H9 (cell line): ENCODE measurements at regions not wholly inside any gene's neighbourhood (a gene's known extent, or its start where the extent isn't known, plus 50 kb on each side); places are given as distances from the start of the nearest gene placed in this dataset.

Source experiments
- DNase-seq: peaks from one replicate; pipeline ENCODE4 v3.0.0-alpha.2; 2017
- H2AFZ ChIP-seq: one replicate; pipeline ENCODE4 v1.6.1; 2013; ENCODE audit warnings: mild to moderate bottlenecking, low read length, control low read depth, moderate library complexity
- H2AK5ac ChIP-seq: 2 replicates; pipeline ENCODE4 v1.6.1; 2013; ENCODE audit warnings: low read length, control low read depth, mixed read lengths; ENCODE audit not compliant: insufficient read length
- H2BK120ac ChIP-seq: one replicate; pipeline ENCODE4 v1.6.1; 2013; ENCODE audit warnings: low read depth, mild to moderate bottlenecking, low read length, control low read depth, inconsistent platforms; ENCODE audit not compliant: poor library complexity, severe bottlenecking
- H2BK12ac ChIP-seq: 2 replicates; pipeline ENCODE4 v1.6.1; 2013; ENCODE audit warnings: low read length, control low read depth, mixed read lengths, low read depth; ENCODE audit not compliant: insufficient read length
- H2BK15ac ChIP-seq: 2 replicates; pipeline ENCODE4 v1.6.1; 2013; ENCODE audit warnings: low read depth, low read length, control low read depth
- H2BK20ac ChIP-seq: one replicate; pipeline ENCODE4 v1.6.1; 2013; ENCODE audit warnings: low read depth, mild to moderate bottlenecking, low read length, control low read depth, inconsistent platforms; ENCODE audit not compliant: poor library complexity, severe bottlenecking
- H2BK5ac ChIP-seq: 2 replicates; pipeline ENCODE4 v1.6.1; 2013; ENCODE audit warnings: low read length, control low read depth, mixed read lengths; ENCODE audit not compliant: insufficient read length
- H3K14ac ChIP-seq: 2 replicates; pipeline ENCODE4 v1.6.1; 2013; ENCODE audit warnings: low read length, control low read depth; ENCODE audit not compliant: insufficient read depth
- H3K18ac ChIP-seq: 2 replicates; pipeline ENCODE4 v1.6.1; 2013; ENCODE audit warnings: low read depth, mild to moderate bottlenecking, mixed read lengths, low read length, control low read depth; ENCODE audit not compliant: insufficient read length
- H3K23ac ChIP-seq: 2 replicates; pipeline ENCODE4 v1.6.1; 2013; ENCODE audit warnings: low read length, control low read depth, mixed read lengths, low read depth; ENCODE audit not compliant: insufficient read length
- H3K23me2 ChIP-seq: 2 replicates; pipeline ENCODE4 v1.6.1; 2013; ENCODE audit warnings: low read depth, mild to moderate bottlenecking, mixed read lengths, low read length, control low read depth; ENCODE audit not compliant: insufficient read length, poor library complexity, severe bottlenecking
- H3K27ac ChIP-seq: 2 replicates; pipeline ENCODE4 v1.5.1; 2013; ENCODE audit warnings: low read length, control low read depth, mixed read lengths, low read depth; ENCODE audit not compliant: insufficient read length
- H3K27me3 ChIP-seq: 2 replicates; pipeline ENCODE4 v1.6.1; 2013; ENCODE audit warnings: low read length, control low read depth, inconsistent platforms; ENCODE audit not compliant: insufficient read depth
- H3K4ac ChIP-seq: 2 replicates; pipeline ENCODE4 v1.6.1; 2013; ENCODE audit warnings: low read depth, mild to moderate bottlenecking, control low read depth, inconsistent platforms, low read length, moderate library complexity
- H3K4me1 ChIP-seq: 2 replicates; pipeline ENCODE4 v1.6.1; 2013; ENCODE audit warnings: low read length, control low read depth, inconsistent platforms; ENCODE audit not compliant: insufficient read depth
- H3K4me2 ChIP-seq: 2 replicates; pipeline ENCODE4 v1.6.1; 2013; ENCODE audit warnings: low read length, control low read depth, mixed read lengths; ENCODE audit not compliant: insufficient read length, insufficient read depth
- H3K56ac ChIP-seq: 2 replicates; pipeline ENCODE4 v1.6.1; 2013; ENCODE audit warnings: low read depth, mild to moderate bottlenecking, mixed read lengths, low read length, control low read depth; ENCODE audit not compliant: insufficient read length
- H3K79me1 ChIP-seq: 2 replicates; pipeline ENCODE4 v1.6.1; 2013; ENCODE audit warnings: low read depth, mild to moderate bottlenecking, moderate library complexity, low read length, control low read depth, inconsistent platforms; ENCODE audit not compliant: insufficient read depth, poor library complexity, severe bottlenecking
- H3K79me2 ChIP-seq: 2 replicates; pipeline ENCODE4 v1.6.1; 2013; ENCODE audit warnings: low read length, control low read depth, inconsistent platforms; ENCODE audit not compliant: insufficient read depth
- H3K9ac ChIP-seq: 2 replicates; pipeline ENCODE4 v1.6.1; 2013; ENCODE audit warnings: low read length, control low read depth, mixed read lengths; ENCODE audit not compliant: insufficient read length; ENCODE audit errors: extremely low read depth
- H3K9me3 ChIP-seq: one replicate; pipeline ENCODE4 v1.6.1; 2013; ENCODE audit warnings: low read depth, low read length, inconsistent platforms; ENCODE audit not compliant: control insufficient read depth
- H3T11ph ChIP-seq: one replicate; pipeline ENCODE4 v1.6.1; 2013; ENCODE audit warnings: mild to moderate bottlenecking, low read length, control low read depth, inconsistent platforms
- H4K20me1 ChIP-seq: one replicate; pipeline ENCODE4 v1.6.1; 2013; ENCODE audit not compliant: control insufficient read depth, insufficient read length, insufficient read depth
- H4K5ac ChIP-seq: 2 replicates; pipeline ENCODE4 v1.6.1; 2013; ENCODE audit warnings: low read depth, mild to moderate bottlenecking, mixed read lengths, low read length, control low read depth; ENCODE audit not compliant: insufficient read length
- H4K8ac ChIP-seq: replicated peaks from 2 replicates; pipeline ENCODE4 v1.6.1; 2013; ENCODE audit warnings: low read length, control low read depth, mixed read lengths, low read depth; ENCODE audit not compliant: insufficient read length
- H4K91ac ChIP-seq: 2 replicates; pipeline ENCODE4 v1.6.1; 2013; ENCODE audit warnings: low read depth, mild to moderate bottlenecking, moderate library complexity, mixed read lengths, low read length, control low read depth; ENCODE audit not compliant: insufficient read length
- H3K27ac Mint-ChIP-seq, 3 experiments: 2 replicates in 2 of 3; 3 replicates in 1 of 3; pipeline ENCODE4 v1.8.0; 2020 to 2021; ENCODE audit warnings: mixed read lengths in 3 of 3, mild to moderate bottlenecking in 1 of 3, moderate library complexity in 1 of 3
- H3K27me3 Mint-ChIP-seq: 2 replicates; pipeline ENCODE4 v1.8.0; 2021; ENCODE audit warnings: low read depth, mild to moderate bottlenecking, moderate library complexity, mixed read lengths
- H3K36me3 Mint-ChIP-seq, 3 experiments: 2 replicates in 2 of 3; 3 replicates in 1 of 3; pipeline ENCODE4 v1.8.0; 2020 to 2021; ENCODE audit warnings: low read depth in 3 of 3, mixed read lengths in 3 of 3; ENCODE audit not compliant: insufficient read depth in 1 of 3
- H3K4me1 Mint-ChIP-seq, 2 experiments: 2 replicates each; pipeline ENCODE4 v1.8.0; 2020; ENCODE audit warnings: mixed read lengths in 2 of 2
- H3K4me3 Mint-ChIP-seq, 2 experiments: 2 replicates in 1 of 2; 3 replicates in 1 of 2; pipeline ENCODE4 v1.8.0; 2020 to 2021; ENCODE audit warnings: mild to moderate bottlenecking in 2 of 2, mixed read lengths in 2 of 2, moderate library complexity in 1 of 2
- H3K9me3 Mint-ChIP-seq, 2 experiments: 2 replicates in 1 of 2; 3 replicates in 1 of 2; pipeline ENCODE4 v1.8.0; 2020; ENCODE audit warnings: mild to moderate bottlenecking in 2 of 2, mixed read lengths in 2 of 2, moderate library complexity in 1 of 2
- WGBS: extraction: QIAGEN DNeasy Blood & Tissue Kit; methylation state at CpG from one replicate; pipeline ENCODE4 v1.1.7; 2013; ENCODE audit warnings: missing lambda C conversion rate, low lambda C conversion rate, mixed read lengths; ENCODE audit not compliant: insufficient read length; ENCODE audit errors: extremely low coverage; 5-methylcytosine and 5-hydroxymethylcytosine counted together
- TF ChIP-seq, protein P1 (sequence below): fragments of 200-600 bp; sonication (generic); conservative IDR thresholded peaks from 3 replicates; pipeline ENCODE4 v1.8.0; 2021; ENCODE audit warnings: antibody characterized with exemption, mild to moderate bottlenecking

DNA sequence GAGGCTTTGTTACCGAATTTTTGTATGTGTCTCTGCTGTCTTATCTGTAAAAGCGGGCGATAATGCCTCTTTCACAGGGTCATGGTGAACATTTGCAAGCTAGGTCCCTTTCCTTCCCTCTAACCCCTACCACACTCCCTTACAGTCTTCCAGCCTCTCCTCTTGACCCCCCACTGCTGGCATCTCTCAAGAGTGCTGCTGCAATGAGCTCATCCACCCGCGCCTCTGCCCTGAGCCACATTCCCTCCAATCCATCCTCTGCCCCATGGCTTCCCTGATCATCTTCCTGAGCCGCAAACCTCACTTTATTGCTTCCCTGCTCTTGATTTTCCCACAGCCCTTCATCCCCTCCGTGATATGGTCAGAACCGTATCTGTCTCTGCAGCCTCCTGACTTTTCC lies 343.6 kb downstream of the BCL11B start:
- Histone ChIP-seq H2AK5ac (no peak overlapping the region), H2BK15ac (no peak overlapping the region), H3T11ph (no peak overlapping the region), H3K23me2 (no peaks in the 10 kb centered on the region), H3K27me3 (no peaks in the 10 kb centered on the region), H3K9me3 (no peaks in the 10 kb centered on the region), H3K9ac (no peak overlapping the region), H4K91ac (no peak overlapping the region), H2BK20ac (no peak overlapping the region), H2AFZ (no peak overlapping the region), H3K14ac (no peak overlapping the region), H4K20me1 (no peaks in the 10 kb centered on the region), H3K79me1 (no peaks in the 10 kb centered on the region), H3K56ac (no peak overlapping the region), H3K4me1 (no peaks in the 10 kb centered on the region), H3K23ac (no peak overlapping the region), H3K79me2 (no peaks in the 10 kb centered on the region), H3K4me2 (no peak overlapping the region), H3K27ac (no peak overlapping the region), H4K5ac (no peak overlapping the region), H2BK12ac (no peak overlapping the region), H3K4ac (no peak overlapping the region), H4K8ac (no peak overlapping the region), H2BK5ac (no peak overlapping the region), H3K18ac (no peak overlapping the region), H2BK120ac (no peak overlapping the region)
- Mint-ChIP-seq H3K27me3 (no peaks in the 10 kb centered on the region; the same call in none of the 2 replicates), H3K27ac (no peak overlapping the region), H3K9me3 (no peaks in the 10 kb centered on the region), H3K4me1 (peaks cover 5 to 6% of the 10 kb centered on the region in 2 experiments), H3K36me3 (no peaks in the 10 kb centered on the region), H3K4me3 (no peak overlapping the region)
- no CpG with 5 or more reads among the region's 8 CpGs for WGBS
- TF ChIP-seq, protein P1, sequence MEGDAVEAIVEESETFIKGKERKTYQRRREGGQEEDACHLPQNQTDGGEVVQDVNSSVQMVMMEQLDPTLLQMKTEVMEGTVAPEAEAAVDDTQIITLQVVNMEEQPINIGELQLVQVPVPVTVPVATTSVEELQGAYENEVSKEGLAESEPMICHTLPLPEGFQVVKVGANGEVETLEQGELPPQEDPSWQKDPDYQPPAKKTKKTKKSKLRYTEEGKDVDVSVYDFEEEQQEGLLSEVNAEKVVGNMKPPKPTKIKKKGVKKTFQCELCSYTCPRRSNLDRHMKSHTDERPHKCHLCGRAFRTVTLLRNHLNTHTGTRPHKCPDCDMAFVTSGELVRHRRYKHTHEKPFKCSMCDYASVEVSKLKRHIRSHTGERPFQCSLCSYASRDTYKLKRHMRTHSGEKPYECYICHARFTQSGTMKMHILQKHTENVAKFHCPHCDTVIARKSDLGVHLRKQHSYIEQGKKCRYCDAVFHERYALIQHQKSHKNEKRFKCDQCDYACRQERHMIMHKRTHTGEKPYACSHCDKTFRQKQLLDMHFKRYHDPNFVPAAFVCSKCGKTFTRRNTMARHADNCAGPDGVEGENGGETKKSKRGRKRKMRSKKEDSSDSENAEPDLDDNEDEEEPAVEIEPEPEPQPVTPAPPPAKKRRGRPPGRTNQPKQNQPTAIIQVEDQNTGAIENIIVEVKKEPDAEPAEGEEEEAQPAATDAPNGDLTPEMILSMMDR = no peak
- no peak for DNase-seq
